BJ (cell line): ENCODE measurements at regions not wholly inside any gene's neighbourhood (a gene's known extent, or its start where the extent isn't known, plus 50 kb on each side); places are given as distances from the start of the nearest gene placed in this dataset.

Experiments used
- CTCF ChIA-PET: fragments of 350-600 bp; formaldehyde crosslinking; extraction: SDS; loops from one replicate; lab custom pipeline; 2021; ENCODE audit warnings: antibody characterized with exemption, inconsistent platforms; lab: Yijun Ruan, JAX
- POLR2A ChIA-PET: fragments of 300-600 bp; sonication (Branson Sonifier 250); formaldehyde crosslinking; extraction: SDS; loops from one replicate; lab custom pipeline; 2021; ENCODE audit warnings: antibody characterized with exemption; lab: Charles Lee
- DNase-seq: peaks from one replicate; pipeline ENCODE4 v3.0.0-alpha.2; 2011; ENCODE audit warnings: low read depth
- H3K27me3 ChIP-seq: 2 replicates; pipeline ENCODE4 v1.6.0; 2011; ENCODE audit warnings: low read length; ENCODE audit not compliant: control insufficient read depth, insufficient read depth
- H3K36me3 ChIP-seq: 2 replicates; pipeline ENCODE4 v1.5.1; 2011; ENCODE audit warnings: low read length; ENCODE audit not compliant: control insufficient read depth, insufficient read depth
- H3K4me3 ChIP-seq: 2 replicates; pipeline ENCODE4 v1.5.1; 2011; ENCODE audit warnings: low read depth, mild to moderate bottlenecking, control low read depth, low read length
- TF ChIP-seq, protein P1 (sequence below): IDR thresholded peaks from 2 replicates; pipeline ENCODE4 v1.5.1; 2011; ENCODE audit warnings: low read depth, mild to moderate bottlenecking, control low read depth, inconsistent platforms, low read length, moderate library complexity; ENCODE audit not compliant: insufficient read depth

GRCh38 chr17:37834168-37834567 lies 89.3 kb upstream of the HNF1B start:
- DNase-seq = no peak
- CTCF ChIA-PET = interaction anchor here (1.2 kb wide), 1 partner anchor 12 kb away, joined by 4 read pairs; no protein-coding TSS in a partner anchor
- POLR2A ChIA-PET = no interaction called here
- Histone ChIP-seq H3K4me3 (no peak overlapping the region), H3K36me3 (no peaks in the 10 kb centered on the region), H3K27me3 (peaks cover 7% of the 10 kb centered on the region)
- TF ChIP-seq, protein P1, sequence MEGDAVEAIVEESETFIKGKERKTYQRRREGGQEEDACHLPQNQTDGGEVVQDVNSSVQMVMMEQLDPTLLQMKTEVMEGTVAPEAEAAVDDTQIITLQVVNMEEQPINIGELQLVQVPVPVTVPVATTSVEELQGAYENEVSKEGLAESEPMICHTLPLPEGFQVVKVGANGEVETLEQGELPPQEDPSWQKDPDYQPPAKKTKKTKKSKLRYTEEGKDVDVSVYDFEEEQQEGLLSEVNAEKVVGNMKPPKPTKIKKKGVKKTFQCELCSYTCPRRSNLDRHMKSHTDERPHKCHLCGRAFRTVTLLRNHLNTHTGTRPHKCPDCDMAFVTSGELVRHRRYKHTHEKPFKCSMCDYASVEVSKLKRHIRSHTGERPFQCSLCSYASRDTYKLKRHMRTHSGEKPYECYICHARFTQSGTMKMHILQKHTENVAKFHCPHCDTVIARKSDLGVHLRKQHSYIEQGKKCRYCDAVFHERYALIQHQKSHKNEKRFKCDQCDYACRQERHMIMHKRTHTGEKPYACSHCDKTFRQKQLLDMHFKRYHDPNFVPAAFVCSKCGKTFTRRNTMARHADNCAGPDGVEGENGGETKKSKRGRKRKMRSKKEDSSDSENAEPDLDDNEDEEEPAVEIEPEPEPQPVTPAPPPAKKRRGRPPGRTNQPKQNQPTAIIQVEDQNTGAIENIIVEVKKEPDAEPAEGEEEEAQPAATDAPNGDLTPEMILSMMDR = no peak

DNA sequence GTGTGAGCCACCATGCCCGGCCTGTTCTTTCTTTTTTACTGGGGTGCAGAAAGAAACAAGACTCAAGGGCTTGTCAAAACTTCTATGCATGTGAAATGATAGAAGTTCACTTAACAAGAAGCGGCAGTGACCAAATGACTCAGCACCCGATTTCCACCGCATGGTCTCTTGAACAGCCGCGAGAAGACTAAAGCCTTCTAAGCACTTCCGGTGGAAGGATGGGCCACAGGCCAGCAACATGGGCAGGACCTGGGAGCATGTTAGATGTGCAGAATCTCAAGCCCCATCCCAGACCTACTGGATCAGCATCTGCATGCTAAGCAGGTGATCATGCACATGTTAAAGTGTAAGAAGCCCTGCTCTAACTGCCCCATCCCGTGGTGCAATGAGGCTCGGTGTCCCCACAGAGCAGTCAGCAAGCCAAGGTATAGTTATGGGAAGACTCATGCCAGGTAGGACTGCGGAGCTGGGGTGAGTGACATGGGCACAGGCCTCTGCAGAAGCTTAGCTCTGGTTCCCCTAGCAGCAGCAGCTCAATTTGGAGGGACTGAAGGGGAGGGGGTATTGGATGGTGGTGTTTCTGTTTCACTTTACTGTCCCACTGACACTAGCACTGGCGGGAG lies 88.5 kb upstream of the HNF1B start:
- CTCF ChIA-PET = interaction anchor here (1.2 kb wide), 1 partner anchor 12 kb away, joined by 4 read pairs; no protein-coding TSS in a partner anchor
- TF ChIP-seq, protein P1 = no peak

DNA sequence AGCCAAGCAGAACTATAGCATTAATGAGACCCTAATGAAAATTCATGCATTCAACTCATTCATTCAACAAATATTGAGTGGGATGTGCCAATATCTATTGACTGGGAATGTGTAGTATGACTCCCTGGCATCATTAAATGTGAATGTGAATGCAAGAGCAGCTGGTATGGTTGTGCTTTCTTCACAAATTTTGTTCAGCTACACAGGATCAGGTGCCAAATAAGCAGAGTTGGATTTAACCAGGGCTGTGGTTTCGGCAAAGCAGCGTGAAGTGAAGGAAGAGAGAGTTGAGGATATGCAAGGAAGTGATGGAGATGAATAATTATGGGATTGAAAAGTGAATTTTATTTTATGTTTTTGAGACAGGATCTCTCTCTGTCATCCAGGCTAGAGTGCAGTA lies 87.1 kb upstream of the HNF1B start:
- Histone ChIP-seq H3K36me3 (no peaks in the 10 kb centered on the region), H3K27me3 (peaks cover 2% of the 10 kb centered on the region; the same call in 1 of the 2 replicates), H3K4me3 (no peak overlapping the region)
- ChIA-PET POLR2A (no interaction called here), CTCF (interaction anchor here (1.0 to 1.3 kb wide), 3 partner anchors 12 to 17 kb away, joined by 3 to 6 read pairs (median 6); no protein-coding TSS in a partner anchor)
- TF ChIP-seq, protein P1 = no peak
- DNase-seq = no peak

More for the DNA sequence above, 88.5 kb upstream of the HNF1B start:
- POLR2A ChIA-PET = no interaction called here
- peaks cover 2% of the 10 kb centered on the region; the same call in 1 of the 2 replicates for H3K27me3 ChIP-seq
- H3K4me3 ChIP-seq = no peak overlapping the region
- H3K36me3 ChIP-seq = no peaks in the 10 kb centered on the region
- DNase-seq = no peak

DNA sequence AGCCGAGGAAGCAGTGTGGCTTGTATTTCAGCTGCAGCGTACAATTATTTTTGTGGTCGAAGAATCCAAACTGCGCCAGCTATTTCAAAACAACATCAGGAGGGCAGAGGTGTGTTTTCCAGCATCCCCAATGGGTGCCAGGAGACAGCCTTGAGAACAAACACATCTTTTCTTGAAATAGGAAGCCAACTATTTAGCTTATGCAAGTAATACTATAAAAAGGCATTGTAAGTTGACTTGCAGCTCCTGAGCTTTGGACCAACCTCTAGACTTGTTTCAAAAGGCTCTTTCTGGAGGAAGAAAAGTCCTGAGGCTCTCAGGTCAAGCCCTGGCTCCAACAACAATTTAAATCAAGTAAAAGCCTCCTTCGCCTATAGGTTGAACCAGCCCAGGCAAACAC lies 86.6 kb upstream of the HNF1B start:
- ChIA-PET POLR2A (interaction anchor here (0.6 kb wide), 1 partner anchor 23 kb away, joined by 3 read pairs; no protein-coding TSS in a partner anchor), CTCF (interaction anchor here (1.0 to 1.3 kb wide), 3 partner anchors 13 to 18 kb away, joined by 3 to 6 read pairs (median 6); no protein-coding TSS in a partner anchor)
- DNase-seq = no peak
- TF ChIP-seq, protein P1 = no peak
- Histone ChIP-seq H3K4me3 (no peak overlapping the region), H3K36me3 (no peaks in the 10 kb centered on the region), H3K27me3 (peaks cover 2% of the 10 kb centered on the region; the same call in 1 of the 2 replicates)

DNA sequence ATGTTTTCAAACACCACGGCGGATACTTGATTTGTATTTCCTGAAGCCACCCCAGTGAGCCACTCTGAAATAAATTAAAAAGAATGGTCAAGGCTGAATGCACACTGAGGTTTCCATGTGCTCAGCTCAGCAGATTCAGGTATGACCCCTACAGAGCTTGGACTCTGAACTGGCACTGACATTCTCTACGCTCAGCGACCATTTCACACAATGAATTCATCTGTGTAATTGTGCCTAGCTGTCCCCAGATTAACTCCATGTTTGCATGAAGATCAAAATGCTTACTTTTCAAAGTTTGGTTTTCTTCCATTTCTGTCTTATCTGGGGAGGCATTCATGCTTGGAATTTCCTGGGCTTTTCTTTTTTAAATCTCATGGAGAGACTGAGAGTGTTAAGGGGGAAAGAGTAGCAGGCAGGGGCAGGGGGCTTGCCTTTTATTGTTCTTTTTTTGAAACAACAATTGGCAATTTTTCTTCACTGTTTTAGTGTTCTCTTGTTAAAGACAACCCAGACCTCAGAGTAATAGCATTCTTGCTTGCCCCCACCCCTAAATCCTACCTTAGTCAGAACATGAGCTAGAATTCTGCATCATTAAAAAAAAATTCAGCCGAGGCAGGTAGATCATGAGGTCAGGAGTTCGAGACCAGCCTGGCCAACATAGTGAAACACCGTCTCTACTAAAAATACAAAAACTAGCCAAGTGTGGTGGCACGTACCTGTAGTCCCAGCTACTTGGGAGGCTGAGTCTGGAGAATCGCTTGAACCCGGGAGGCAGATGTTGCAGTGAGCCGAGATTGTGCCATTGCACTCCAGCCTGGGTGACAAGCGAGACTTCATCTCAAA lies 85.5 kb upstream of the HNF1B start:
- ChIA-PET POLR2A (interaction anchor here (0.6 kb wide), 1 partner anchor 24 kb away, joined by 3 read pairs; no protein-coding TSS in a partner anchor), CTCF (interaction anchor here (1.1 to 1.4 kb wide), 2 partner anchors 14 kb away, joined by 3 read pairs; no protein-coding TSS in a partner anchor)
- H3K27me3 ChIP-seq = peaks cover 2% of the 10 kb centered on the region; the same call in 1 of the 2 replicates
- no peak overlapping the region for H3K4me3 ChIP-seq
- TF ChIP-seq, protein P1 = no peak
- no peaks in the 10 kb centered on the region for H3K36me3 ChIP-seq
- no peak for DNase-seq
